ENCODE measurements at regions not wholly inside any gene's neighbourhood (a gene's known extent, or its start where the extent isn't known, plus 50 kb on each side); places are given as distances from the start of the nearest gene placed in this dataset.

DNA sequence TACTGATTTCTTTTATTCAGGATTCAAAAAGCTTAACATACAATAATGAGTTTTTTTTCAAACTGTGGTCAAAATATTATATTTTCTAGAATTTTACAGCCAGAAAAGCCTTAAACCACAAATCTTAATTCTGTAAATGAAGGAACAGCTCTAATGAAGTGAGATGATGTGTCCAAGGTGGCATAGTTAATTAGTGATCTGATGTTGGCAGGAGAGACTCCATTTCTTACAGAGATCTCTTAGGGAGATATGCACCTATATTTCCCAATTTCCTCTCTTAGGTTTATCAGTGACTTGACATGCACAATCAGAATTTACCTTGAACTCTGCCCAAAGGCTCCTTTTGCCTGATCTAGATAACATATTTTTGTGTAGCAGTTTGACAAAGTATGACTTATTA lies 211.1 kb upstream of the ZNF804B start:
- TF ChIP-seq EP300 (IDR thresholded peaks at IDR 0.05; ENCODE audit: borderline replicate concordance): no peak
- TF ChIP-seq EGR1 (IDR thresholded peaks at IDR 0.05): no peak
- TF ChIP-seq, protein P1, sequence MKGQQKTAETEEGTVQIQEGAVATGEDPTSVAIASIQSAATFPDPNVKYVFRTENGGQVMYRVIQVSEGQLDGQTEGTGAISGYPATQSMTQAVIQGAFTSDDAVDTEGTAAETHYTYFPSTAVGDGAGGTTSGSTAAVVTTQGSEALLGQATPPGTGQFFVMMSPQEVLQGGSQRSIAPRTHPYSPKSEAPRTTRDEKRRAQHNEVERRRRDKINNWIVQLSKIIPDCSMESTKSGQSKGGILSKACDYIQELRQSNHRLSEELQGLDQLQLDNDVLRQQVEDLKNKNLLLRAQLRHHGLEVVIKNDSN (IDR thresholded peaks at IDR 0.05): no peak
- TF ChIP-seq, protein P2, sequence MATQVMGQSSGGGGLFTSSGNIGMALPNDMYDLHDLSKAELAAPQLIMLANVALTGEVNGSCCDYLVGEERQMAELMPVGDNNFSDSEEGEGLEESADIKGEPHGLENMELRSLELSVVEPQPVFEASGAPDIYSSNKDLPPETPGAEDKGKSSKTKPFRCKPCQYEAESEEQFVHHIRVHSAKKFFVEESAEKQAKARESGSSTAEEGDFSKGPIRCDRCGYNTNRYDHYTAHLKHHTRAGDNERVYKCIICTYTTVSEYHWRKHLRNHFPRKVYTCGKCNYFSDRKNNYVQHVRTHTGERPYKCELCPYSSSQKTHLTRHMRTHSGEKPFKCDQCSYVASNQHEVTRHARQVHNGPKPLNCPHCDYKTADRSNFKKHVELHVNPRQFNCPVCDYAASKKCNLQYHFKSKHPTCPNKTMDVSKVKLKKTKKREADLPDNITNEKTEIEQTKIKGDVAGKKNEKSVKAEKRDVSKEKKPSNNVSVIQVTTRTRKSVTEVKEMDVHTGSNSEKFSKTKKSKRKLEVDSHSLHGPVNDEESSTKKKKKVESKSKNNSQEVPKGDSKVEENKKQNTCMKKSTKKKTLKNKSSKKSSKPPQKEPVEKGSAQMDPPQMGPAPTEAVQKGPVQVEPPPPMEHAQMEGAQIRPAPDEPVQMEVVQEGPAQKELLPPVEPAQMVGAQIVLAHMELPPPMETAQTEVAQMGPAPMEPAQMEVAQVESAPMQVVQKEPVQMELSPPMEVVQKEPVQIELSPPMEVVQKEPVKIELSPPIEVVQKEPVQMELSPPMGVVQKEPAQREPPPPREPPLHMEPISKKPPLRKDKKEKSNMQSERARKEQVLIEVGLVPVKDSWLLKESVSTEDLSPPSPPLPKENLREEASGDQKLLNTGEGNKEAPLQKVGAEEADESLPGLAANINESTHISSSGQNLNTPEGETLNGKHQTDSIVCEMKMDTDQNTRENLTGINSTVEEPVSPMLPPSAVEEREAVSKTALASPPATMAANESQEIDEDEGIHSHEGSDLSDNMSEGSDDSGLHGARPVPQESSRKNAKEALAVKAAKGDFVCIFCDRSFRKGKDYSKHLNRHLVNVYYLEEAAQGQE (IDR thresholded peaks at IDR 0.05; ENCODE audit: low read depth): no peak
- TF ChIP-seq YY1 (IDR thresholded peaks at IDR 0.05; ENCODE audit: low read depth): no peak
- no peak for TF ChIP-seq RAD21 (IDR thresholded peaks at IDR 0.05; ENCODE audit: low read depth)
- TF ChIP-seq CREB1 (IDR thresholded peaks at IDR 0.05; ENCODE audit: low read depth): no peak
- no peak for TF ChIP-seq TAF1 (IDR thresholded peaks at IDR 0.05; ENCODE audit: low read depth)
- TF ChIP-seq CEBPB (IDR thresholded peaks at IDR 0.05): no peak
- TF ChIP-seq ZBTB7A (IDR thresholded peaks at IDR 0.05; ENCODE audit: low read depth): no peak
- TF ChIP-seq FOXM1 (IDR thresholded peaks at IDR 0.05; ENCODE audit: borderline replicate concordance, low read depth): no peak
- TF ChIP-seq, protein P3, sequence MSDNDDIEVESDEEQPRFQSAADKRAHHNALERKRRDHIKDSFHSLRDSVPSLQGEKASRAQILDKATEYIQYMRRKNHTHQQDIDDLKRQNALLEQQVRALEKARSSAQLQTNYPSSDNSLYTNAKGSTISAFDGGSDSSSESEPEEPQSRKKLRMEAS (IDR thresholded peaks at IDR 0.05): no peak
- no peak for TF ChIP-seq TEAD4 (IDR thresholded peaks at IDR 0.05)
- TF ChIP-seq NFIC (IDR thresholded peaks at IDR 0.05): no peak
